ENCODE measurements at regions not wholly inside any gene's neighbourhood (a gene's known extent, or its start where the extent isn't known, plus 50 kb on each side); places are given as distances from the start of the nearest gene placed in this dataset.
A peak's percentile ranks its signal among the peaks of the same experiment; 100 is the strongest.

DNA sequence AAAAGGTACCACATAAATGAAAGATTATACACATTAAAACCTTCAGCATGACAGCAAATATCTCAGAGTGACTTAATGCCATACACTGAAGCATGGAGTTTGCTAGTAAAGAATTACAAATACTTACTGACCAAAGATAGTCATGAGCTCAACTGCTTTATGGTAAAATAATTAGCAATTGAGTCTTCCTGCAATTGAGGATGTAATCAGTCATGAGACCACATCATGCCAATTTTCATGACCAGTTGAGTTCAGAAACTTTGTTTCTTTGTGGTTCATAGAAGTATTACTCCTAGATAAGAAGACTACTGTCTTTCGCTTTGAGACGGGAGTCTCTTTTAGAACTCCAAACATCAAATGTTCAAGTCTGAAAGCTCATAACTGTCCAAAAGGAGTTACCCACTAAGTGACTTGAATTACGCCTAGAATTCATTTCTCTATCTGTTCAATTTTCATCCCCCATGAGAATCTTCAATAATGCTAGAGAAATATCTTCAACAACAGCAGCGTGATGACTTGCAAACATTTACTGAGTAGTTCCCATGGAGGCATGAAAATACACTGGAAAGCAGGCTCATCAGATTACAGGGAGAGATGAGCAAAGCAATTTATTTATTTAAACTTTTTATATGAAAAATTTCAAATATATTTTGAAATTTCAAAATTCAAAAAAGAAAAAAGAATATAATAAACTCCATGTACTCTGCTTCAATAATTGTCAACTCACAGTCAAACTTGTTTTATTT lies 120.0 kb downstream of the BTG1 start:
- H3K27me3 ChIP-seq (ENCODE audit: insufficient read depth, insufficient read length): no peaks in the 10 kb centered on the region
- H3K9ac ChIP-seq (ENCODE audit: insufficient read length, low read depth): no peak overlapping the region
- TF ChIP-seq YY1 (IDR thresholded peaks at IDR 0.05; ENCODE audit: insufficient read depth, insufficient read length) (no peak), ZNF274 (IDR thresholded peaks at IDR 0.05; ENCODE audit: low read depth, low read length) (no peak), SUZ12 (IDR thresholded peaks at IDR 0.05; ENCODE audit: extremely low read depth, insufficient read depth, insufficient read length) (no peak)
- no peaks in the 10 kb centered on the region for H3K9me3 ChIP-seq (ENCODE audit: insufficient read depth, low read length)
- H3K4me3 ChIP-seq (ENCODE audit: insufficient read length, low read depth): no peak overlapping the region
- no peaks in the 10 kb centered on the region for H3K4me1 ChIP-seq (ENCODE audit: insufficient read depth, insufficient read length)
- H3K36me3 ChIP-seq (ENCODE audit: insufficient read depth, insufficient read length, low read length): no peaks in the 10 kb centered on the region
- no peak for DNase-seq (ENCODE audit: low read depth, low spot score)

DNA sequence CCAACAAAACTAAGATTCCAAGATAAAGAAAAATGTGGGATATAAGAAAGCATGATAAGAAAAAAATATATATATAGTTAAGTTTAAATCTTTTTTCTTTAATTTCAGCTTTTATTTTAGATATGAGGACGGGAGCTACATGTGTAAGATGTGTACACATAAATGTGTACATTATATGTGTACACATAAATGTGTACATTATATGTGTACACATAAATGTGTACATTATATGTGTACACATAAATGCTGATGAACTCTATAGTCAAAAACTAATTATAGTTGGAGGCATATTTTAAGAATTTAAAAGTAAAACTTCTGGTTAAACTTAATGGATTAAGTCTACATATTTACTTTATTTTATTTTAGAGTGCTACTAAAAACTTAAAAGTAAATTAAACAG lies 123.6 kb downstream of the BTG1 start:
- no peak for DNase-seq (ENCODE audit: low read depth, low spot score)
- Histone ChIP-seq H3K9me3 (ENCODE audit: insufficient read depth, low read length) (0 out of 2 replicates have a peak, but pooled peaks cover 4% of the 10 kb centered on the region), H3K27me3 (ENCODE audit: insufficient read depth, insufficient read length) (no peaks in the 10 kb centered on the region), H3K4me1 (ENCODE audit: insufficient read depth, insufficient read length) (no peaks in the 10 kb centered on the region), H3K36me3 (ENCODE audit: insufficient read depth, insufficient read length, low read length) (no peaks in the 10 kb centered on the region), H3K4me3 (ENCODE audit: insufficient read length, low read depth) (no peak overlapping the region), H3K9ac (ENCODE audit: insufficient read length, low read depth) (no peak overlapping the region)
- TF ChIP-seq YY1 (IDR thresholded peaks at IDR 0.05; ENCODE audit: insufficient read depth, insufficient read length) (no peak), ZNF274 (IDR thresholded peaks at IDR 0.05; ENCODE audit: low read depth, low read length) (no peak), SUZ12 (IDR thresholded peaks at IDR 0.05; ENCODE audit: extremely low read depth, insufficient read depth, insufficient read length) (no peak)

DNA sequence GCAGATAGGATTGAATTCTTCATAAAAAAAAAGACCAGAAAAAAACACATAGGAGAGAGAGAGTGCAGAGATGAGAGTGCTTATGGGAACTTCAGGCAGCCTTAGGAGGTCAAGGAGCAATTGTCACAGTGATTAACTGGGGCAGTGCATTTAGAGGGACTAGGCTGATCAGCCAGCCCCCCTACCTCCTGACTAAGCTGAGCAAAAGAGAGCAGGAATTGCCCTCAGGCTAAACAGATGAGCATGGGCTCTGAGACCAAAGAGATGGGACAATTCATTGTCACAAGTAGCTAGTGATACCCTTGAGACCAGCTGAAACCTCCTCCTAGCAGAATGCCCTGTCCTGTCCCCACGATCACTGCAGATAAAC lies 124.0 kb downstream of the BTG1 start:
- DNase-seq (ENCODE audit: low read depth, low spot score): peak; percentile 87
- Histone ChIP-seq H3K9ac (ENCODE audit: insufficient read length, low read depth) (no peak overlapping the region), H3K9me3 (ENCODE audit: insufficient read depth, low read length) (0 out of 2 replicates have a peak, but pooled peaks cover 4% of the 10 kb centered on the region), H3K27me3 (ENCODE audit: insufficient read depth, insufficient read length) (no peaks in the 10 kb centered on the region), H3K36me3 (ENCODE audit: insufficient read depth, insufficient read length, low read length) (no peaks in the 10 kb centered on the region), H3K4me3 (ENCODE audit: insufficient read length, low read depth) (no peak overlapping the region), H3K4me1 (ENCODE audit: insufficient read depth, insufficient read length) (no peaks in the 10 kb centered on the region)
- TF ChIP-seq YY1 (IDR thresholded peaks at IDR 0.05; ENCODE audit: insufficient read depth, insufficient read length) (no peak), SUZ12 (IDR thresholded peaks at IDR 0.05; ENCODE audit: extremely low read depth, insufficient read depth, insufficient read length) (no peak), ZNF274 (IDR thresholded peaks at IDR 0.05; ENCODE audit: low read depth, low read length) (no peak)

DNA sequence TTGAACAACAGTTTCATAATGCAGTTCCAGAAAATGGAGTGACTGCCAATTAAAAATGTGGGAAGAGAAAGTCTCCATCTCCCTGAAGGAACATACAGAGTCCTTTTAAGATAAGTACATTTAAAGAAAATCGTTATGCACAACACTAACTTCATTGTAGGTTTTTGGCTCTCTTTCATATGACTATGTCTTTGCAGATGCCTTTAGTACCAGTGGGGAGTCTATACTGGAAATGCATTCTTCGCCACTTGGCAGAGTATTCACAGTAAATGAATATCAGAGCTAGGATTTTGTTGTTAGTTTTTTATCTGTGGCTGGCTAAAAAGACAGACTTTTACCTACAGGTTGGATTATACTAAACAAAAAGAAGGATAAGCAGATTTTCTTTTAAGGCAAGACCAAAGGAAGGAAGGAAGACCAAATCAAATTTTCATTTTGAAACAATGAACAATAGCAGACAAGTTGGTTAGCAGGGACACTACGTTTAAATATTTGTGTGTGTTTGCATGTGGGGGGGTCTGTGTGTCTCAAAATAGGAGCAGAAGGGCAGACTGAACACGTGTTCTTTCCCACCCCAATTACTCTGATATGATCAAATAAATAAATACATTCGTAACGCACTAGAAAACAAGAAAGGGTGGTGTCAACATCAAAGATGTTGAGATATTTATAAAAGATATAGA lies 124.5 kb downstream of the BTG1 start:
- Histone ChIP-seq H3K9me3 (ENCODE audit: insufficient read depth, low read length) (0 out of 2 replicates have a peak, but pooled peaks cover 4% of the 10 kb centered on the region), H3K9ac (ENCODE audit: insufficient read length, low read depth) (no peak overlapping the region), H3K4me3 (ENCODE audit: insufficient read length, low read depth) (no peak overlapping the region), H3K27me3 (ENCODE audit: insufficient read depth, insufficient read length) (no peaks in the 10 kb centered on the region), H3K4me1 (ENCODE audit: insufficient read depth, insufficient read length) (no peaks in the 10 kb centered on the region), H3K36me3 (ENCODE audit: insufficient read depth, insufficient read length, low read length) (no peaks in the 10 kb centered on the region)
- DNase-seq (ENCODE audit: low read depth, low spot score): peak; percentile 3
- no peak for TF ChIP-seq YY1 (IDR thresholded peaks at IDR 0.05; ENCODE audit: insufficient read depth, insufficient read length)
- TF ChIP-seq SUZ12 (IDR thresholded peaks at IDR 0.05; ENCODE audit: extremely low read depth, insufficient read depth, insufficient read length): no peak
- no peak for TF ChIP-seq ZNF274 (IDR thresholded peaks at IDR 0.05; ENCODE audit: low read depth, low read length)

DNA sequence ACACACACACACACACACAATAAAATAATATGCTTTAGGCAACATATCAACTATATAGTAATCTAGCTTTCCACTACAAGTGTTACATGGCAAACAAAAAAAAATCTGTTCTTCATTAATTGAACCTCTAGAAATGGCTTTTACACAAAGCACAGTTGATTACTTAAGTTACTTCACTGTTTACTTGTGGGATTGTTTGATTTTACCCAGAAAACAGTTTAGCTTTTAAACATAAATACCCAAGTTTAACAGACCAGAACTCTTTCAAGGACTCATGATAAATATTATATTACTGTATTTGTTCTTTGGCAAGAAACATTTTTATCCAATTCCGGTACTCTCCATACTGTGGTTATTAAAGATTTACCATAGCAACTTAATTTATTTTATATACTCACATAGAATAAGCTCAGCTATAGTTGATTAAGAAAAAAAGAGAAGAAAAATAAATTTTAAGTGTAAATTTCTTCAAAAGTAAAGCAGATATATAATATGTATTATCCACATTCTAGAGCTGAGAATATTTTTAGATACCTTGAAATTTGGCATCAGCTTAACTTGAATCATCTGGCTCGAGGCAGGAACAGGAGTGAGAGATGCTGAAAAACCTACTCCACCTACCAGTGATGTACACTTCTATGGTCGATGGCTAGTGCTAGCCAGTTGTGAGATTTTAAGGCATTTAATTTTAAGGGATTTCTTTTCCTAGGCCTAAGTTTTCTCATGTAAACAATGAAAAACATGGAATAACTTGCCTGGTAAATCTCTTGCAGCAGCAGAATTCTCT lies 126.0 kb downstream of the BTG1 start:
- Histone ChIP-seq H3K9ac (ENCODE audit: insufficient read length, low read depth) (no peak overlapping the region), H3K36me3 (ENCODE audit: insufficient read depth, insufficient read length, low read length) (no peaks in the 10 kb centered on the region), H3K4me3 (ENCODE audit: insufficient read length, low read depth) (no peak overlapping the region), H3K4me1 (ENCODE audit: insufficient read depth, insufficient read length) (no peaks in the 10 kb centered on the region), H3K9me3 (ENCODE audit: insufficient read depth, low read length) (0 out of 2 replicates have a peak, but pooled peaks cover 4% of the 10 kb centered on the region), H3K27me3 (ENCODE audit: insufficient read depth, insufficient read length) (no peaks in the 10 kb centered on the region)
- TF ChIP-seq YY1 (IDR thresholded peaks at IDR 0.05; ENCODE audit: insufficient read depth, insufficient read length) (no peak), SUZ12 (IDR thresholded peaks at IDR 0.05; ENCODE audit: extremely low read depth, insufficient read depth, insufficient read length) (no peak), ZNF274 (IDR thresholded peaks at IDR 0.05; ENCODE audit: low read depth, low read length) (no peak)
- DNase-seq (ENCODE audit: low read depth, low spot score): no peak

DNA sequence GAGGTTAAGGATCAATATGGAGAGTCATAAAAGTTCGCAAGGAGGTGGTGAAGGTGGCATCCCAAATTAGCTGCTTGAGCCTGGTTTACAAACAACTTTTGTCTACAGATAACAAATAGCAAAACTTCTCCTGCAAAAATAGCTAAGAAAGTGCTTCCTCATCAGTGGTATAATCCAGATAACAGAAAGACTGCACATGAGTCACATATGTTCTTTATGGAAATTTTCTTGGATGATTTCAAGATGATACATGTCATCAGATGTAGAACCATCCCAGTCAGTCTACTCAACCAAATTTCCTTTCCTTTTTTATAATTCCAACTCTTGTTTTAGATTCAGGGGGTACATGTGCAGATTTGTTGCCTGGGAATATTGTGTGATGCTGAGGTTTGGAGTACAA lies 133.0 kb downstream of the BTG1 start:
- Histone ChIP-seq H3K4me3 (ENCODE audit: insufficient read length, low read depth) (no peak overlapping the region), H3K4me1 (ENCODE audit: insufficient read depth, insufficient read length) (no peaks in the 10 kb centered on the region), H3K9ac (ENCODE audit: insufficient read length, low read depth) (no peak overlapping the region), H3K36me3 (ENCODE audit: insufficient read depth, insufficient read length, low read length) (no peaks in the 10 kb centered on the region), H3K9me3 (ENCODE audit: insufficient read depth, low read length) (no peaks in the 10 kb centered on the region), H3K27me3 (ENCODE audit: insufficient read depth, insufficient read length) (no peaks in the 10 kb centered on the region)
- TF ChIP-seq YY1 (IDR thresholded peaks at IDR 0.05; ENCODE audit: insufficient read depth, insufficient read length) (no peak), SUZ12 (IDR thresholded peaks at IDR 0.05; ENCODE audit: extremely low read depth, insufficient read depth, insufficient read length) (no peak), ZNF274 (IDR thresholded peaks at IDR 0.05; ENCODE audit: low read depth, low read length) (no peak)
- DNase-seq (ENCODE audit: low read depth, low spot score): no peak
